Mesendoderm (in vitro differentiated cells): ENCODE measurements at regions not wholly inside any gene's neighbourhood (a gene's known extent, or its start where the extent isn't known, plus 50 kb on each side); places are given as distances from the start of the nearest gene placed in this dataset.

Source experiments
- DNase-seq: peaks from one replicate; pipeline ENCODE4 v3.0.0; 2013
- H2AK5ac ChIP-seq: 2 replicates; pipeline ENCODE4 v1.6.1; 2013; ENCODE audit warnings: low read length, inconsistent platforms
- H2BK120ac ChIP-seq: 2 replicates; pipeline ENCODE4 v1.6.1; 2013; ENCODE audit warnings: low read depth, mild to moderate bottlenecking, low read length, moderate library complexity, mixed read lengths
- H2BK15ac ChIP-seq: replicated peaks from 2 replicates; pipeline ENCODE4 v1.6.1; 2013; ENCODE audit warnings: low read depth, mild to moderate bottlenecking, moderate library complexity
- H2BK5ac ChIP-seq: 2 replicates; pipeline ENCODE4 v1.6.1; 2013; ENCODE audit warnings: low read length, inconsistent platforms
- H3K18ac ChIP-seq: 2 replicates; pipeline ENCODE4 v1.6.1; 2013; ENCODE audit warnings: mild to moderate bottlenecking, low read length, mixed read lengths
- H3K23ac ChIP-seq: one replicate; pipeline ENCODE4 v1.6.1; 2013; ENCODE audit warnings: low read length
- H3K27ac ChIP-seq: 2 replicates; pipeline ENCODE4 v1.5.1; 2013; ENCODE audit warnings: low read depth, mild to moderate bottlenecking, inconsistent platforms, low read length, moderate library complexity
- H3K27me3 ChIP-seq: 2 replicates; pipeline ENCODE4 v1.6.1; 2013; ENCODE audit warnings: low read length, control low read depth, mild to moderate bottlenecking, inconsistent platforms; ENCODE audit not compliant: insufficient read depth, poor library complexity
- H3K36me3 ChIP-seq: 2 replicates; pipeline ENCODE4 v1.6.1; 2013; ENCODE audit warnings: low read length, inconsistent platforms; ENCODE audit not compliant: control insufficient read depth, insufficient read depth
- H3K4ac ChIP-seq: one replicate; pipeline ENCODE4 v1.6.1; 2013; ENCODE audit warnings: low read depth, mild to moderate bottlenecking, low read length, moderate library complexity
- H3K4me1 ChIP-seq: 2 replicates; pipeline ENCODE4 v1.6.1; 2013; ENCODE audit warnings: low read depth, low read length, inconsistent platforms; ENCODE audit not compliant: control insufficient read depth
- H3K4me2 ChIP-seq: 2 replicates; pipeline ENCODE4 v1.6.1; 2013; ENCODE audit warnings: low read length
- H3K4me3 ChIP-seq: 2 replicates; pipeline ENCODE4 v1.5.1; 2013; ENCODE audit warnings: mild to moderate bottlenecking, low read length
- H3K56ac ChIP-seq: one replicate; pipeline ENCODE4 v1.6.1; 2013; ENCODE audit warnings: low read length
- H3K79me1 ChIP-seq: 2 replicates; pipeline ENCODE4 v1.6.1; 2013; ENCODE audit warnings: low read length, inconsistent platforms
- H3K79me2 ChIP-seq: 2 replicates; pipeline ENCODE4 v1.6.1; 2013; ENCODE audit warnings: mild to moderate bottlenecking, low read length; ENCODE audit not compliant: control insufficient read depth, insufficient read depth
- H3K9ac ChIP-seq: 2 replicates; pipeline ENCODE4 v1.6.1; 2013; ENCODE audit warnings: low read length, inconsistent platforms
- H4K5ac ChIP-seq: one replicate; pipeline ENCODE4 v1.6.1; 2013; ENCODE audit warnings: low read length
- H4K8ac ChIP-seq: one replicate; pipeline ENCODE4 v1.6.1; 2013; ENCODE audit warnings: low read depth, mild to moderate bottlenecking, control low read depth, low read length, moderate library complexity
- WGBS: extraction: QIAGEN DNeasy Blood & Tissue Kit; methylation state at CpG from one replicate; pipeline ENCODE4 v1.1.7; 2013; ENCODE audit warnings: low lambda C conversion rate, missing lambda C conversion rate; ENCODE audit not compliant: insufficient coverage; ENCODE audit errors: extremely low coverage; 5-methylcytosine and 5-hydroxymethylcytosine counted together

GRCh38 chr7:41107330-41107937 is 595.5 kb downstream of the INHBA start:
- Histone ChIP-seq H3K79me1 (no peaks in the 10 kb centered on the region), H4K5ac (no peak overlapping the region), H2BK120ac (no peak overlapping the region), H2BK15ac (no peak overlapping the region), H4K8ac (no peak overlapping the region), H3K23ac (no peak overlapping the region), H3K4me2 (no peak overlapping the region), H2BK5ac (no peak overlapping the region), H3K27me3 (no peaks in the 10 kb centered on the region), H3K18ac (no peak overlapping the region), H3K9ac (no peak overlapping the region), H3K4me1 (no peaks in the 10 kb centered on the region), H3K4me3 (no peak overlapping the region), H2AK5ac (no peak overlapping the region), H3K56ac (no peak overlapping the region), H3K36me3 (no peaks in the 10 kb centered on the region), H3K79me2 (no peaks in the 10 kb centered on the region), H3K4ac (no peak overlapping the region), H3K27ac (no peak overlapping the region)
- peak; percentile 22 for DNase-seq
- WGBS, result no CpG with 5 or more reads among the region's 8 CpGs

GRCh38 chr7:41104631-41105030 is 598.3 kb downstream of the INHBA start:
- no peaks in the 10 kb centered on the region for H3K27me3 ChIP-seq
- H2BK120ac ChIP-seq, result no peak overlapping the region
- H3K9ac ChIP-seq, result no peak overlapping the region
- no peak overlapping the region for H3K27ac ChIP-seq
- no peak overlapping the region for H3K4me3 ChIP-seq
- H3K18ac ChIP-seq, result no peak overlapping the region
- H2AK5ac ChIP-seq, result no peak overlapping the region
- H3K4me2 ChIP-seq, result no peak overlapping the region
- no peak overlapping the region for H3K23ac ChIP-seq
- no peak overlapping the region for H3K4ac ChIP-seq
- H3K79me1 ChIP-seq, result no peaks in the 10 kb centered on the region
- H3K4me1 ChIP-seq, result no peaks in the 10 kb centered on the region
- WGBS, result no CpG with 5 or more reads among the region's 1 CpG
- no peak overlapping the region for H4K8ac ChIP-seq
- H3K36me3 ChIP-seq, result no peaks in the 10 kb centered on the region
- H3K56ac ChIP-seq, result no peak overlapping the region
- H2BK5ac ChIP-seq, result no peak overlapping the region
- H3K79me2 ChIP-seq, result no peaks in the 10 kb centered on the region
- H2BK15ac ChIP-seq, result no peak overlapping the region
- H4K5ac ChIP-seq, result no peak overlapping the region
- DNase-seq, result no peak

GRCh38 chr7:41103331-41103730 is 599.6 kb downstream of the INHBA start:
- H3K27me3 ChIP-seq, result no peaks in the 10 kb centered on the region
- H3K18ac ChIP-seq, result no peak overlapping the region
- H2BK120ac ChIP-seq, result no peak overlapping the region
- no peaks in the 10 kb centered on the region for H3K36me3 ChIP-seq
- no peak overlapping the region for H3K9ac ChIP-seq
- no peak overlapping the region for H3K56ac ChIP-seq
- no peak overlapping the region for H3K4me2 ChIP-seq
- no peak overlapping the region for H2AK5ac ChIP-seq
- no peak overlapping the region for H2BK15ac ChIP-seq
- H4K8ac ChIP-seq, result no peak overlapping the region
- H3K27ac ChIP-seq, result no peak overlapping the region
- no peaks in the 10 kb centered on the region for H3K79me2 ChIP-seq
- H4K5ac ChIP-seq, result no peak overlapping the region
- H3K79me1 ChIP-seq, result no peaks in the 10 kb centered on the region
- no peak overlapping the region for H3K4ac ChIP-seq
- no peaks in the 10 kb centered on the region for H3K4me1 ChIP-seq
- H3K23ac ChIP-seq, result no peak overlapping the region
- no peak overlapping the region for H3K4me3 ChIP-seq
- peak; percentile 38 for DNase-seq
- H2BK5ac ChIP-seq, result no peak overlapping the region

GRCh38 chr7:41098846-41099245 is 604.0 kb downstream of the INHBA start:
- no peak for DNase-seq

GRCh38 chr7:41098402-41098801 is 604.5 kb downstream of the INHBA start:
- Histone ChIP-seq H3K56ac (no peak overlapping the region), H3K27me3 (no peaks in the 10 kb centered on the region), H3K79me1 (no peaks in the 10 kb centered on the region), H2BK5ac (no peak overlapping the region), H3K23ac (no peak overlapping the region), H3K27ac (no peak overlapping the region), H3K4me3 (no peak overlapping the region), H3K4me1 (no peaks in the 10 kb centered on the region), H3K4me2 (no peak overlapping the region), H4K5ac (no peak overlapping the region), H3K79me2 (no peaks in the 10 kb centered on the region), H3K18ac (no peak overlapping the region), H2BK120ac (no peak overlapping the region), H3K9ac (no peak overlapping the region), H3K4ac (no peak overlapping the region), H2BK15ac (no peak overlapping the region), H3K36me3 (no peaks in the 10 kb centered on the region), H4K8ac (no peak overlapping the region), H2AK5ac (no peak overlapping the region)
- WGBS, result no CpG with 5 or more reads among the region's 4 CpGs
- no peak for DNase-seq

More at GRCh38 chr7:41098846-41099245, 604.0 kb downstream of the INHBA start:
- no peak overlapping the region for H3K4ac ChIP-seq
- H3K9ac ChIP-seq, result no peak overlapping the region
- H3K79me2 ChIP-seq, result no peaks in the 10 kb centered on the region
- H3K27ac ChIP-seq, result no peak overlapping the region
- H3K18ac ChIP-seq, result no peak overlapping the region
- H3K36me3 ChIP-seq, result no peaks in the 10 kb centered on the region
- H4K5ac ChIP-seq, result no peak overlapping the region
- no peak overlapping the region for H2BK120ac ChIP-seq
- H3K4me3 ChIP-seq, result no peak overlapping the region
- WGBS, result no CpG with 5 or more reads among the region's 5 CpGs
- no peak overlapping the region for H3K4me2 ChIP-seq
- H2BK15ac ChIP-seq, result no peak overlapping the region
- H4K8ac ChIP-seq, result no peak overlapping the region
- H2BK5ac ChIP-seq, result no peak overlapping the region
- H2AK5ac ChIP-seq, result no peak overlapping the region
- no peaks in the 10 kb centered on the region for H3K4me1 ChIP-seq
- H3K27me3 ChIP-seq, result no peaks in the 10 kb centered on the region
- H3K79me1 ChIP-seq, result no peaks in the 10 kb centered on the region
- no peak overlapping the region for H3K23ac ChIP-seq
- H3K56ac ChIP-seq, result no peak overlapping the region

GRCh38 chr7:41097501-41097900 is 605.4 kb downstream of the INHBA start:
- no peak overlapping the region for H4K8ac ChIP-seq
- no peak overlapping the region for H2AK5ac ChIP-seq
- no peak overlapping the region for H2BK15ac ChIP-seq
- no peaks in the 10 kb centered on the region for H3K79me2 ChIP-seq
- H2BK5ac ChIP-seq, result no peak overlapping the region
- H3K4ac ChIP-seq, result no peak overlapping the region
- H3K27me3 ChIP-seq, result no peaks in the 10 kb centered on the region
- no CpG with 5 or more reads among the region's 6 CpGs for WGBS
- H3K9ac ChIP-seq, result no peak overlapping the region
- no peaks in the 10 kb centered on the region for H3K36me3 ChIP-seq
- H3K18ac ChIP-seq, result no peak overlapping the region
- H3K4me2 ChIP-seq, result no peak overlapping the region
- H2BK120ac ChIP-seq, result no peak overlapping the region
- DNase-seq, result no peak
- no peak overlapping the region for H3K23ac ChIP-seq
- no peaks in the 10 kb centered on the region for H3K79me1 ChIP-seq
- no peak overlapping the region for H4K5ac ChIP-seq
- no peak overlapping the region for H3K56ac ChIP-seq
- H3K27ac ChIP-seq, result no peak overlapping the region
- no peak overlapping the region for H3K4me3 ChIP-seq
- H3K4me1 ChIP-seq, result no peaks in the 10 kb centered on the region
